Testis (tissue), 2 donors: ENCODE measurements at regions not wholly inside any gene's neighbourhood (a gene's known extent, or its start where the extent isn't known, plus 50 kb on each side); places are given as distances from the start of the nearest gene placed in this dataset.

ENCODE experiments used
- POLR2A ChIP-seq: fragments of 450-650 bp; IDR thresholded peaks from one replicate; pipeline ENCODE4 v1.6.1; 2017; ENCODE audit warnings: antibody characterized with exemption, mild to moderate bottlenecking, moderate library complexity
- TF ChIP-seq, protein P1 (sequence below), 3 experiments: fragments of 450-650 bp in 2 of 3; fragments of 200-600 bp in 1 of 3; sonication (generic) in 1 of 3; IDR thresholded peaks; one replicate each; pipeline ENCODE4 v1.5.1; 2016 to 2019; ENCODE audit warnings: antibody characterized with exemption in 3 of 3, mild to moderate bottlenecking in 2 of 3, moderate library complexity in 1 of 3

DNA sequence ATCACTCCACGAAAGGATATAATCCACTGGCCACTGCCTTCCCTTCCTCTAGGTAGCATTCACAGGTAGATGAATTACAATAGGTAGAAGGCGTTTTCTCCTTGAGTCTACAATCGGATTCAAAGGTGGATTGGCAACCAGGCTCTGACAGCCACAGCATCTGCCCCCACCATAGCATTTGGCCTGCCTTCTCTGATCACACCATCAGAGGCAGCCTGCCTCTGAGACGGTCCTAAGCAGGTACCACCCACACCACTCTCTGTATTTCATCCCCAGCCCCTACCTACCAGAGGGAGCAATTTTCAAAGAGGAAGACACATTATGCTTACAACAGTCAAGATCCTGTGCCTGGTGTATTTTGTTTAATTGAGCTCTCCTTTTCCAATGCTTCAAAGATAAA is 210.5 kb upstream of the SPTLC3 start:
- TF ChIP-seq, protein P1, sequence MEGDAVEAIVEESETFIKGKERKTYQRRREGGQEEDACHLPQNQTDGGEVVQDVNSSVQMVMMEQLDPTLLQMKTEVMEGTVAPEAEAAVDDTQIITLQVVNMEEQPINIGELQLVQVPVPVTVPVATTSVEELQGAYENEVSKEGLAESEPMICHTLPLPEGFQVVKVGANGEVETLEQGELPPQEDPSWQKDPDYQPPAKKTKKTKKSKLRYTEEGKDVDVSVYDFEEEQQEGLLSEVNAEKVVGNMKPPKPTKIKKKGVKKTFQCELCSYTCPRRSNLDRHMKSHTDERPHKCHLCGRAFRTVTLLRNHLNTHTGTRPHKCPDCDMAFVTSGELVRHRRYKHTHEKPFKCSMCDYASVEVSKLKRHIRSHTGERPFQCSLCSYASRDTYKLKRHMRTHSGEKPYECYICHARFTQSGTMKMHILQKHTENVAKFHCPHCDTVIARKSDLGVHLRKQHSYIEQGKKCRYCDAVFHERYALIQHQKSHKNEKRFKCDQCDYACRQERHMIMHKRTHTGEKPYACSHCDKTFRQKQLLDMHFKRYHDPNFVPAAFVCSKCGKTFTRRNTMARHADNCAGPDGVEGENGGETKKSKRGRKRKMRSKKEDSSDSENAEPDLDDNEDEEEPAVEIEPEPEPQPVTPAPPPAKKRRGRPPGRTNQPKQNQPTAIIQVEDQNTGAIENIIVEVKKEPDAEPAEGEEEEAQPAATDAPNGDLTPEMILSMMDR (IDR thresholded peaks at IDR 0.05) = no peak
- TF ChIP-seq POLR2A = no peak
